ENCODE measurements at regions not wholly inside any gene's neighbourhood (a gene's known extent, or its start where the extent isn't known, plus 50 kb on each side); places are given as distances from the start of the nearest gene placed in this dataset.
"Not testable (repeated sequence)": the region's sequence is repeated elsewhere in the genome, so short reads cannot be mapped to it uniquely, and the experiment has no call there.

GRCh38 chr1:146710838-146711521 is 227.1 kb upstream of the NBPF12 start:
- peak; percentile 0 for DNase-seq

- not testable (repeated sequence) for DNase-seq
Observed at GRCh38 chr1:146709302-146709701, 228.8 kb upstream of the NBPF12 start.

- DNase-seq = not testable (repeated sequence)
Observed at GRCh38 chr1:146704162-146704724, 233.9 kb upstream of the NBPF12 start.

- not testable (repeated sequence) for DNase-seq
Observed at GRCh38 chr1:146701320-146701719, 236.8 kb upstream of the NBPF12 start.

GRCh38 chr1:146695388-146695787 is 242.7 kb upstream of the NBPF12 start:
- not testable (repeated sequence) for DNase-seq

- not testable (repeated sequence) for DNase-seq
Observed at GRCh38 chr1:146691798-146692197, 246.3 kb upstream of the NBPF12 start.

GRCh38 chr1:146688893-146689292 is 249.2 kb upstream of the NBPF12 start:
- DNase-seq = not testable (repeated sequence)

GRCh38 chr1:146686777-146687366 is 251.3 kb upstream of the NBPF12 start:
- not testable (repeated sequence) for DNase-seq

GRCh38 chr1:146683126-146683429 is 255.0 kb upstream of the NBPF12 start:
- not testable (repeated sequence) for DNase-seq

- DNase-seq = not testable (repeated sequence)
Observed at GRCh38 chr1:146682227-146683125, 255.6 kb upstream of the NBPF12 start.

GRCh38 chr1:146673729-146674299 is 264.3 kb upstream of the NBPF12 start:
- not testable (repeated sequence) for DNase-seq

- DNase-seq = not testable (repeated sequence)
Observed at GRCh38 chr1:146672608-146673007, 265.5 kb upstream of the NBPF12 start.

- not testable (repeated sequence) for DNase-seq
Observed at GRCh38 chr1:146671588-146671987, 266.5 kb upstream of the NBPF12 start.

- DNase-seq = not testable (repeated sequence)
Observed at GRCh38 chr1:146670832-146671566, 267.1 kb upstream of the NBPF12 start.

GRCh38 chr1:146666275-146666674 is 271.8 kb upstream of the NBPF12 start:
- DNase-seq = not testable (repeated sequence)

- not testable (repeated sequence) for DNase-seq
Observed at GRCh38 chr1:146660242-146660641, 277.9 kb upstream of the NBPF12 start.

- DNase-seq = not testable (repeated sequence)
Observed at GRCh38 chr1:146656356-146657060, 281.6 kb upstream of the NBPF12 start.

- not testable (repeated sequence) for DNase-seq
Observed at GRCh38 chr1:146654763-146655162, 283.4 kb upstream of the NBPF12 start.

- not testable (repeated sequence) for DNase-seq
Observed at GRCh38 chr1:146645978-146646604, 292.0 kb upstream of the NBPF12 start.

GRCh38 chr1:146641534-146641933 is 296.6 kb upstream of the NBPF12 start:
- not testable (repeated sequence) for DNase-seq

GRCh38 chr1:146640671-146641070 is 297.5 kb upstream of the NBPF12 start:
- not testable (repeated sequence) for DNase-seq
